Esophagus squamous epithelium (tissue), 5 donors: ENCODE measurements at regions not wholly inside any gene's neighbourhood (a gene's known extent, or its start where the extent isn't known, plus 50 kb on each side); places are given as distances from the start of the nearest gene placed in this dataset.

Source experiments
- DNase-seq: peaks from one replicate; lab custom pipeline; 2025; lab: John Stamatoyannopoulos, UW
- H3K27ac ChIP-seq, 4 donors: fragments of 200-600 bp; sonication (generic); one replicate each; pipeline ENCODE4 v1.5.1; 2016 to 2019; ENCODE audit warnings: mild to moderate bottlenecking in 1 of 4
- H3K27me3 ChIP-seq, 4 donors: fragments of 200-600 bp; sonication (generic); 1 replicate in 3 of 4; 2 replicates in 1 of 4; pipeline versions ENCODE4 v1.5.1 to v1.6.0; 2017 to 2021; ENCODE audit warnings: antibody characterized with exemption in 1 of 4
- H3K36me3 ChIP-seq, 3 donors: fragments of 200-600 bp; sonication (generic); one replicate each; pipeline ENCODE4 v1.5.1; 2016 to 2019
- H3K4me1 ChIP-seq, 3 donors: fragments of 200-600 bp; sonication (generic); one replicate each; pipeline ENCODE4 v1.5.1; 2017 to 2019
- H3K4me3 ChIP-seq, 4 donors: fragments of 200-600 bp; sonication (generic); 1 replicate in 3 of 4; 2 replicates in 1 of 4; pipeline ENCODE4 v1.5.1; 2016 to 2019; ENCODE audit warnings: mild to moderate bottlenecking in 2 of 4, moderate library complexity in 1 of 4
- H3K9me3 ChIP-seq, 3 donors: fragments of 200-600 bp; sonication (generic); one replicate each; pipeline ENCODE4 v1.5.1; 2016 to 2019
- POLR2A ChIP-seq, 4 donors: fragments of 450-650 bp; IDR thresholded peaks; one replicate each; pipeline ENCODE4 v1.6.1; 2017; ENCODE audit warnings: antibody characterized with exemption in 4 of 4, mild to moderate bottlenecking in 4 of 4, moderate library complexity in 3 of 4
- WGBS, 2 donors: methylation state at CpG; one replicate each; pipeline ENCODE4 v1.1.5; 2018; 5-methylcytosine and 5-hydroxymethylcytosine counted together
- intact Hi-C: fragments of 100-400 bp; cut with DNase I; formaldehyde crosslinking; loops from one replicate; pipeline ENCODE4 v1.15.0; 2022
- small RNA-seq, 4 donors: library from RNA; depleted of rRNA; stranded (forward); fragments of <200 nt; gene quantifications; one replicate each; pipeline ENCODE3, GENCODE V24; 2016
- TF ChIP-seq, protein P1 (sequence below), 6 experiments: fragments of 450-650 bp in 4 of 6; fragments of 200-600 bp in 2 of 6; sonication (generic) in 2 of 6; IDR thresholded peaks; one replicate each; pipeline ENCODE4 v1.5.1; 2016 to 2019; ENCODE audit warnings: antibody characterized with exemption in 6 of 6, mild to moderate bottlenecking in 4 of 6, moderate library complexity in 4 of 6
- donor health status: DM: yes; HTN: yes; CAD: no.

GRCh38 chr18:6672821-6673308 lies 56.7 kb upstream of the ARHGAP28 start:
- Histone ChIP-seq H3K27ac (no peak overlapping the region), H3K27me3 (no peaks in the 10 kb centered on the region), H3K4me3 (no peak overlapping the region), H3K36me3 (no peaks in the 10 kb centered on the region), H3K4me1 (no peaks in the 10 kb centered on the region), H3K9me3 (no peaks in the 10 kb centered on the region)
- 62 to 74% methylated on average over 2 of the region's 2 CpGs for WGBS, 2 donors
- TF ChIP-seq POLR2A (IDR thresholded peaks at IDR 0.05): no peak
- TF ChIP-seq, protein P1, sequence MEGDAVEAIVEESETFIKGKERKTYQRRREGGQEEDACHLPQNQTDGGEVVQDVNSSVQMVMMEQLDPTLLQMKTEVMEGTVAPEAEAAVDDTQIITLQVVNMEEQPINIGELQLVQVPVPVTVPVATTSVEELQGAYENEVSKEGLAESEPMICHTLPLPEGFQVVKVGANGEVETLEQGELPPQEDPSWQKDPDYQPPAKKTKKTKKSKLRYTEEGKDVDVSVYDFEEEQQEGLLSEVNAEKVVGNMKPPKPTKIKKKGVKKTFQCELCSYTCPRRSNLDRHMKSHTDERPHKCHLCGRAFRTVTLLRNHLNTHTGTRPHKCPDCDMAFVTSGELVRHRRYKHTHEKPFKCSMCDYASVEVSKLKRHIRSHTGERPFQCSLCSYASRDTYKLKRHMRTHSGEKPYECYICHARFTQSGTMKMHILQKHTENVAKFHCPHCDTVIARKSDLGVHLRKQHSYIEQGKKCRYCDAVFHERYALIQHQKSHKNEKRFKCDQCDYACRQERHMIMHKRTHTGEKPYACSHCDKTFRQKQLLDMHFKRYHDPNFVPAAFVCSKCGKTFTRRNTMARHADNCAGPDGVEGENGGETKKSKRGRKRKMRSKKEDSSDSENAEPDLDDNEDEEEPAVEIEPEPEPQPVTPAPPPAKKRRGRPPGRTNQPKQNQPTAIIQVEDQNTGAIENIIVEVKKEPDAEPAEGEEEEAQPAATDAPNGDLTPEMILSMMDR (IDR thresholded peaks at IDR 0.05): no peak
- intact Hi-C loops: no loop called here
- DNase-seq: no peak

DNA sequence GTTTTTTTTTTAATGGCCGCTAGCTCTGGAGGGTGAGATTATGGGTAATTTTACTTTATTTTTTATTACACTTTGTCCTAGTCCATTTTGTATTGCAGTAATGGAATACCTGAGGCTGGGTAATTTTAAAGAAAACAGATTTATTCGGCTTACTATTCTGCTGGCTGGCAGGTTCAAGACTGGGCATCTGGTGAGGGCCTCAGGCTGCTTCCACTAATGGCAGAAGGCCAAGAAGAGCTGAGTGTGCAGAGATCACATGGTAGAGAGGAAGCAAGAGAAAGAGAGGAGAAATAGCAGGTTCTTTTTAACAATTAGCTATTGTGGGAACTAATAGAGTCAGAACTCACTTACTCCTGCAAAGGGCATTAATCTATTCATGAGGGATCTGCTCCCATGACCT lies 52.4 kb upstream of the ARHGAP28 start:
- DNase-seq: no peak
- H3K27ac ChIP-seq: no peak overlapping the region
- H3K36me3 ChIP-seq: no peaks in the 10 kb centered on the region
- H3K9me3 ChIP-seq: no peaks in the 10 kb centered on the region
- H3K4me3 ChIP-seq: no peak overlapping the region
- WGBS, 2 donors: 73 to 86% methylated on average over 2 of the region's 2 CpGs
- intact Hi-C loops: no loop called here
- H3K4me1 ChIP-seq: no peaks in the 10 kb centered on the region
- no peak for TF ChIP-seq POLR2A (IDR thresholded peaks at IDR 0.05)
- TF ChIP-seq, protein P1 (IDR thresholded peaks at IDR 0.05): no peak
- H3K27me3 ChIP-seq: no peaks in the 10 kb centered on the region

DNA sequence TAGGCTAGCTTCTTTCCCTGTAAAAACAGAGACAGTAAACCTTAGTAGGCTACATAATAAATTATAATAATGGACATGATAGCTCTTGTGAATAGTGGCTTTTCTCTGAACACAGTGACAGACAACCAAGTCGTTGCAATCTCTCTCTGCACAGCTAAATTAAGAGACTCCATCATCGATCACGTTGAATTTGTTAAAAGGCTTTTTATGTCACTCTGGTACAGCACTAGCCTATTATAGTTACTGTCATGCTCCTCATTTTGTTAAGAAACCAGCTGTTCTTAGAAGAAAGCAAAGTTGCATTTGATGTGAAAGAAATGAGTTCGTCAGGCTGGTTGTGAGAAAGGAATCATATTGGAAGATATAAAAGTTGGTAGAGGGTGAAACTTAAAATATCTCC lies 50.3 kb upstream of the ARHGAP28 start:
- TF ChIP-seq, protein P1 (IDR thresholded peaks at IDR 0.05): no peak
- TF ChIP-seq POLR2A (IDR thresholded peaks at IDR 0.05): no peak
- H3K4me1 ChIP-seq: peaks cover 0 to 8% (median 0%) of the 10 kb centered on the region in 3 donors
- no peaks in the 10 kb centered on the region for H3K27me3 ChIP-seq
- no peak overlapping the region for H3K27ac ChIP-seq
- no peaks in the 10 kb centered on the region for H3K36me3 ChIP-seq
- H3K9me3 ChIP-seq: no peaks in the 10 kb centered on the region
- WGBS, 2 donors: 53 to 61% methylated on average over 4 of the region's 4 CpGs
- H3K4me3 ChIP-seq: no peak overlapping the region
- intact Hi-C loops: no loop called here
- no peak for DNase-seq

Small RNA genes in the stretch of these regions (small RNA-seq; reads per million reads assigned to genes)
- gene RN7SL282P: 0 reads per million in 4 donors
